ENCODE measurements at regions not wholly inside any gene's neighbourhood (a gene's known extent, or its start where the extent isn't known, plus 50 kb on each side); places are given as distances from the start of the nearest gene placed in this dataset.

DNA sequence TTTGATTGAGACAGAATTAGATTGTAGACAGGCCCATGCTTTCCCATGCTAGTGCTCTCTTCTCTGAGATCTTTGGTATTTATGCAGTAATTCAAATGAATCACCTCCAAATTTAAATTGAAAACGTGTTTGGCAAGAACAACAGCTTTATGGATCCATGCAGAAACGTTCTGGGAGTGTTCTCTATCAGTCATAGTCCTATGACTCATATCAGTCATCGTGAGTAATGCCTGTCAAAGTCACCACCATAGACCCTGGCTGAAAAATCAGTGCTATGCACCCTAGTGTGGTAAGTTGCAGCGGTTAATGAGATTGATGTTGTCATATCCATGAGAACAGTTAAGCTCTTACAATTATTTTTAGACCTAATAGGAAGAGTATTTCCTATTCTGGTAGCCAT is 90.1 kb upstream of the FOXG1 start:
- Mint-ChIP-seq H3K27ac (no peak overlapping the region), H3K27me3 (no peaks in the 10 kb centered on the region)

DNA sequence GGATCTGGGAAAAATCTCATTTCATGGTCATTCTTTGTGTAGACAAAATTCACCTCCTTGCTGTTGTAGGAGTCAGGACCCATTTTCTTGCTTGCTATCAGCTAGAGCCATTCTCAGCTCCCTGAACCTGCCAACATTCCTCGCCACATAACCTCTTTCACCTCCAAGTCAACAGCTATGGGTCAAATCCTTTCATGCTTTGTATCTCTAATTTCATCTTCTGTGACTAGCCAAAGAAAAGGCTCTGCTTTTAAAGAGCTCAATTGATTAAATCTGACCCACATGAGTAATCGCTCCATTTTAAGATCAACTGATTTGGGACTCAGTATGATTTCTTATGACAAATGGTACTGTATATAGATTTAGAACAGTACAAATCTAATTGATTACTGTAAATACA is 89.2 kb upstream of the FOXG1 start:
- Mint-ChIP-seq H3K27me3 (no peaks in the 10 kb centered on the region), H3K36me3 (no peaks in the 10 kb centered on the region), H3K27ac (no peak overlapping the region), H3K4me1 (no peaks in the 10 kb centered on the region), H3K4me3 (no peak overlapping the region), H3K9me3 (peaks cover 7% of the 10 kb centered on the region)
- no peak for DNase-seq

More for the DNA sequence above, 90.1 kb upstream of the FOXG1 start:
- H3K36me3 Mint-ChIP-seq: no peaks in the 10 kb centered on the region
- H3K4me1 Mint-ChIP-seq: no peaks in the 10 kb centered on the region
- no peak for DNase-seq
- peaks cover 9% of the 10 kb centered on the region for H3K9me3 Mint-ChIP-seq
- no peak overlapping the region for H3K4me3 Mint-ChIP-seq

DNA sequence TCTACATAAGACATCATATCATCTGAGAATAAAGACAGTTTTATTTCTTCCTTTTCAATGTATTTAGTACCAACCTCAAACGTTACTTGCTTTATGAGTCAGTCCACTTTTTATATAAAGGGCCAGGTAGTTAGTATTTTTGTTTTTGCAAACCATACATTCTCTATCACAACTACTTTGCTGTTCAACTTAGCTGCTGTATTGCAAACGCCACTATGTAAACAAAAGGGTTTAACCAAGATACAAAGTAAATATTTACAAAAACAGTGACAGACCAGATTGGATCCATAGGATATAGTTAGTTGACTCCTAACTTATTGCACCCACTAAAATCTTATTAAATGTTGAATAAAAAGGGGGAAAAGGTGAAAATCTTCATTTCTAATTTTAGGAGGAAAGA is 87.7 kb upstream of the FOXG1 start:
- H3K27ac Mint-ChIP-seq: no peak overlapping the region
- no peaks in the 10 kb centered on the region for H3K36me3 Mint-ChIP-seq
- peaks cover 6% of the 10 kb centered on the region for H3K9me3 Mint-ChIP-seq
- no peak for DNase-seq
- H3K4me1 Mint-ChIP-seq: no peaks in the 10 kb centered on the region
- no peak overlapping the region for H3K4me3 Mint-ChIP-seq
- H3K27me3 Mint-ChIP-seq: no peaks in the 10 kb centered on the region

DNA sequence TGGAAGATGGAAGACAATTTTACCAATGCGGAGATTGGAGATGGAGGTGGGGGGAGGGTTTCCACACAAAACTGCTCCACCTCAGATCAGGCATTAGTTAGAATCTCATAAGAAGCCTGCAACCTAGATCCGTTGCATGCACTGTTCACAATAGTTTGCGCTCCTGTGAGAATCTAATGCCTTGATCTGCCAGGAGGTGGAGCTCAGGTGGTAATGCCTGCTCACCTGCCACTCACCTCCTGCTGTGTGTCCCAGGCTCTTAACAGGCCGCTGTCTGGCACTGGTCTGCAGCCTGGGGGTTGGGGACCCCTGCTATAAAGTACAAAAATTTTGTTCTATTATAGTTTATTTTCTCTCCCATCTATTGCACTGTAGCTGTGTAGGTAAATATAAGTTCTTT is 84.9 kb upstream of the FOXG1 start:
- no peaks in the 10 kb centered on the region for H3K4me1 Mint-ChIP-seq

DNA sequence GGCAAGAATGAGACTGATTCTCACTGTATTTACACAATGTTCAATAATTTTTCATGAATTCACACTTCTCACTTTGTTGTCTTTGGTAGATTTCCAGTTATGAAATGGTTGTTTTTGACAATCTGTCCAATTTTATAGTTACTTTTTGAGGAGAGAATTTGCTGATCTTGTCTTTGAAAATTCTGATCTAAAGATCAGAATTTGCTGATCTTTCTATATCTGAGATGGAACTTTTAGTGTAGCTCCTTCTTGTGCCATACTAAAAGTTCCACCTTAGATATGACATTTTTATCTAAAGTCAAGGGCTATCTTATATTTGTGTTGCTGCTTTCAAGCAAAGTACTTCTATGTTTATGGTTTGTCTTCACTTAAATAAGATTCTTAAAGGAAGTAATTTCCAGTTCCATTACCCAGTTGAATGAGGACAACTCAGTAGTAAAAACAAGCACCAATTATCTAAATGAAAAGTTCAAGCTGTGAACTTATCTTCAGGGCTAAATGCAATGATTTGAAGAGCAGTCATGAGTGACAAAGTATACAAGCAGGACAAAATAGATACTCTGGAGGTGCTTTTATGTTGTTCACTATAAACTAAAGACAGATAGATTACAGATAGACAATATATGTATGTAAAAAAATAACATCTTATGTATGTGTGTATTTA is 76.4 kb upstream of the FOXG1 start:
- H3K4me1 Mint-ChIP-seq: no peaks in the 10 kb centered on the region
- H3K9me3 Mint-ChIP-seq: peaks cover 5% of the 10 kb centered on the region
- no peak overlapping the region for H3K27ac Mint-ChIP-seq
- no peak for DNase-seq
- H3K4me3 Mint-ChIP-seq: no peak overlapping the region
- H3K27me3 Mint-ChIP-seq: no peaks in the 10 kb centered on the region
- H3K36me3 Mint-ChIP-seq: no peaks in the 10 kb centered on the region

More for the DNA sequence above, 84.9 kb upstream of the FOXG1 start:
- Mint-ChIP-seq H3K36me3 (no peaks in the 10 kb centered on the region), H3K27me3 (no peaks in the 10 kb centered on the region), H3K4me3 (no peak overlapping the region), H3K9me3 (peaks cover 4% of the 10 kb centered on the region), H3K27ac (no peak overlapping the region)
- DNase-seq: no peak

DNA sequence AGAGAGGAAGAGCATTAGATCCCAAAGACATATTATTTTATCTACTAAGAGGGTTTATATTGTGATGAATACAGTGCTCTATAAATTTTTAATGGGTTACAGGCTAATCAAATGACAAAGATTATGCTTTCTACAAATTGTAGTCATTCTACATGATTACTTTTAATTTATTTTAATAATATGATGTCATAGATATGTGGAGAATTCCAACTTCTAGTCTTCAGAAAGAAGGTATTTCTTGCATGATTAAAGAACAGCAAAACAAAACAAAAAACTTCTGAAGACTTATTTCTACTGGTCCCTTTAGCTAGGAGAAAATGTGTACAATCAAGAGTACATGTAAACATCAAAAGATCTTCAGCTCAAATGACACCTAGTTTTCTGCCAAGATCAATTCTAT is 71.5 kb upstream of the FOXG1 start:
- DNase-seq: no peak
- no peaks in the 10 kb centered on the region for H3K4me1 Mint-ChIP-seq
- no peaks in the 10 kb centered on the region for H3K36me3 Mint-ChIP-seq
- no peak overlapping the region for H3K27ac Mint-ChIP-seq
- peaks cover 3% of the 10 kb centered on the region for H3K9me3 Mint-ChIP-seq
- no peaks in the 10 kb centered on the region for H3K27me3 Mint-ChIP-seq
- H3K4me3 Mint-ChIP-seq: no peak overlapping the region

DNA sequence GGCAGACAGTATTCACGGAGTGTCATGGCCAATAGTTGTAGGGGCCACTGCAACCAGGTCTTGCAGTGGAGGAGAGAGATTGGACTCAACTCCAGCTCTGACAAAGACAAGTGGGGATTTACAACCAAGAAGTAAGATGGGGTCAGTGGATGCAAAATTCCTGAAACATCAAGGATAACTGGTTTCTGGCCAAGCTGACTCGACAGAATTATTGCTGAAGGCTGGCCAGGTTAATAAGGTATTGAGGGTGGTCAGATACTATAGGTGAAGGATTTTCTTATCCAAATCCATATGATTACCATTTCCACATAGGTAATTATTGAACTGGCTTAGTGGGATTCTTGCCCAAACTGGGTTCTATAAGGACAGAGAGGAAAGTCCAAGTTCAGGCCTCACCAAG is 64.9 kb upstream of the FOXG1 start:
- Mint-ChIP-seq H3K27me3 (no peaks in the 10 kb centered on the region), H3K4me1 (no peaks in the 10 kb centered on the region), H3K27ac (no peak overlapping the region), H3K36me3 (no peaks in the 10 kb centered on the region), H3K4me3 (no peak overlapping the region), H3K9me3 (peaks cover 3% of the 10 kb centered on the region)
- DNase-seq: no peak

DNA sequence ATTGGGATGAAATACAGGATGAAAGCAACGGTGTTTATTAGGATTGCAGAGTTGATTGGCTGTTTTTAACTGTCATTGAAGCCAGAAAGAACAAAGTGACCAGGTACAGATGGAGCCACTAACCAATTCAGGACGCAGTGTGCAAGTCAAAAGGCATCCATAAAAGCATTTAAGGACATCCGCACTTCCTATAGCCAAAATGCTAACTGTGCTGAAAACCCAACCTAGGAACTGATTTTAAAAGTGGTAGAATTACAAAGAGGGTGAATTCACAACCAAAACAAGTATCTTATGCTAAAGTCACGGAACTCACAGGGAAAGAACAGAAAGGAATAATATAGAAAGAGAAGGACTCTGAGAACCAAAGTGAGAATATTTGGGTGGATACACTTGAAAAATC is 63.1 kb upstream of the FOXG1 start:
- Mint-ChIP-seq H3K27me3 (no peaks in the 10 kb centered on the region), H3K4me3 (no peak overlapping the region), H3K4me1 (no peaks in the 10 kb centered on the region), H3K36me3 (no peaks in the 10 kb centered on the region), H3K27ac (no peak overlapping the region), H3K9me3 (peaks cover 3% of the 10 kb centered on the region)
- DNase-seq: no peak

DNA sequence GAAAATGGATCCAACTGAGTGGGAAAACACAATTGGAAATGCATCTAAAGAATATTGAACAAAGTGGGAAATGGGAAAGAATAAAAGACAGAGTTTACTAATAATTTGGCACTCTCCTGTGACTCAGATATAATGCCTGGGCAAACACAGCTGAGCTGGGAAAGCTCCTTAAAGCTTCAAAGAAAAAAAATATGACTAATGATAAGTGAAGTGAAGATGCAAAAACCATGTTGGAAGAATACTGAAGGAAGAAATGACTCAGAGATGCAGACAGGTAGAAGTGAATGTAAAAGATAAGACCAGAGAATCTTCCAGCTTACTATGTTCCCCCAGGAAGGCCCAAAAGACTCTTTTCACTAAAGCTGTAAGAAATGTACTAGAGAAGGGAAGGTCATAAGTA is 62.4 kb upstream of the FOXG1 start:
- H3K4me1 Mint-ChIP-seq: no peaks in the 10 kb centered on the region
- H3K4me3 Mint-ChIP-seq: no peak overlapping the region
- no peak overlapping the region for H3K27ac Mint-ChIP-seq
- no peaks in the 10 kb centered on the region for H3K27me3 Mint-ChIP-seq
- H3K36me3 Mint-ChIP-seq: no peaks in the 10 kb centered on the region
- H3K9me3 Mint-ChIP-seq: peaks cover 3% of the 10 kb centered on the region
- no peak for DNase-seq

DNA sequence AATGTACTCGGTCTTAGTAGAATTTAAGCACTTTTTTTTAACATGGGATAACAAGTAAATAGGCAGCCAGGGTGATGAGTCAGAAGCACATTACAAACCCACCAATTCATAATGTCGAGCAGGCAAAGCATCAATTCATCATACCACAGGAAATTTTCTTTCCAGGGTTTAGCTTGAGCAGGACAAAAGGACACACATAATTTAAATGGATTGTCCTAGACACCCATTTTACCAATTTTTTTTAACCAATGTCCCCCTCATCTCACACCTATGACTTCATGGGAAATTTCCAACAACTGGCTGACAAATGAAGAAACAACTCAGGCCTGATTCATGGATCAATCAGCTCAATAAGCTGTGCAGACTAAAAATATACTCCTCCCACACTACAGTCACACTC is 58.8 kb upstream of the FOXG1 start:
- no peaks in the 10 kb centered on the region for H3K36me3 Mint-ChIP-seq
- DNase-seq: no peak
- no peak overlapping the region for H3K27ac Mint-ChIP-seq
- H3K27me3 Mint-ChIP-seq: no peaks in the 10 kb centered on the region
- no peak overlapping the region for H3K4me3 Mint-ChIP-seq
- peaks cover 14% of the 10 kb centered on the region for H3K9me3 Mint-ChIP-seq
- H3K4me1 Mint-ChIP-seq: no peaks in the 10 kb centered on the region

DNA sequence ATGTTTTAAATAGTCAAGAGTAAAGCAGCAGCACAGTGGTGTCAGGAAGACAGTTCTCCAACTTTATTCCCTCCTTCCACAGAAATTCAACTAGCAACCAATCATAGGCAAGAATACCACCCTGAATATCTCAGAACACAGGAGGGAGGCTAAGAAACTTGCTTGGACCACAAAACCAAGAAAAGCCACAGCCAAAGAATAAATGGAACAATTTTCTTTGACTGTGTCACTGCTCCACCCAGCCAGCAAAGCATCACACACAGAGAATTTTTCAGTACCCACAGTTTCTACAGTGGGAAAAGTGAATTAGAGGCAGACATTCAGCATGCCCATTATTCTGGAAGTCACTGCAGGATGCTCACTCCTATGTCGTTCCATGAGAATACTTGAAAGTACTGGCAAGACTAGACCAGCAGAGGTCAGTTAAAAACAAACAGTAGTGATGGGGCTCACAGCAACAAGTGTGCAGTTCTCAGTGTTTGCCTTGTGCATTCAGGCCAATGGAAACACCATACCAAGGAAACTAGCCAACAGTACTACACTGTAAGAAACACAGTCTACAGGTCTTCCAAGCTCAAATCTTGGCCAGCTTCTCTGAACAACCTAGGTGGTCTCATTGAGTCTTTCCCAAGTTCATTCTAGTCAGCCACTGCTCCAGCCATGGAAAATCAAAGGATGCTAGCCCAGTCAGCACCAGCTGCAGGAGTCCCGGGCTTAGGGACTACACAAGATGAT is 56.8 kb upstream of the FOXG1 start:
- H3K4me1 Mint-ChIP-seq: no peaks in the 10 kb centered on the region
- H3K27me3 Mint-ChIP-seq: no peaks in the 10 kb centered on the region
- H3K36me3 Mint-ChIP-seq: no peaks in the 10 kb centered on the region
- peaks cover 12% of the 10 kb centered on the region for H3K9me3 Mint-ChIP-seq
- DNase-seq: no peak
- H3K27ac Mint-ChIP-seq: no peak overlapping the region
- H3K4me3 Mint-ChIP-seq: no peak overlapping the region

Data from activated naive CD8-positive, alpha-beta T cell treated with anti-CD3 and anti-CD28 coated beads for 36 hours (primary cell).